HG03521 (cell line): ENCODE measurements at regions not wholly inside any gene's neighbourhood (a gene's known extent, or its start where the extent isn't known, plus 50 kb on each side); places are given as distances from the start of the nearest gene placed in this dataset.
"Not testable (repeated sequence)": the region's sequence is repeated elsewhere in the genome, so short reads cannot be mapped to it uniquely, and the experiment has no call there.

Source experiments
- ATAC-seq: cut with Tn5 transposase; IDR thresholded peaks from one replicate; pipeline ENCODE4 v1.9.1; 2021; ENCODE audit warnings: mild to moderate bottlenecking, moderate library complexity; ENCODE audit not compliant: unreplicated experiment

DNA sequence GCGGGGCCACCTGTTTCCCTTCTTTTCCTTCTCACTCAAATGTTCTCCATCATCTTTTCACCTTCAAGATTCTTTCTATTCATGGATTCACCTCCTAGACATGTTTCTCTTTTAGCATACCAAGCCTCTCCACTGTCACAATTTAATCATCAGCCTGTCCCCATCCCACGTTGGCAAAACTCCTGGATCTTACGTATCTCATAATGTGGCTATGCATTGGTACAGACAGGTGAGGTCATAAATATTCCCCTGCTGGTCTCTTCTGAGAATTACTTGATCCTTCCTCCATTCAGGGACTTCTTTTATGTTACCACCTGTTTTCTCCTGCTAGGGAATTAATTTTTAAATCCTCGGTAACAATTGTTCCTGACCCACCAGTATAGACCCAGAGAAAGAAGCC lies 262.6 kb upstream of the NEBL start:
- ATAC-seq, result no peak

DNA sequence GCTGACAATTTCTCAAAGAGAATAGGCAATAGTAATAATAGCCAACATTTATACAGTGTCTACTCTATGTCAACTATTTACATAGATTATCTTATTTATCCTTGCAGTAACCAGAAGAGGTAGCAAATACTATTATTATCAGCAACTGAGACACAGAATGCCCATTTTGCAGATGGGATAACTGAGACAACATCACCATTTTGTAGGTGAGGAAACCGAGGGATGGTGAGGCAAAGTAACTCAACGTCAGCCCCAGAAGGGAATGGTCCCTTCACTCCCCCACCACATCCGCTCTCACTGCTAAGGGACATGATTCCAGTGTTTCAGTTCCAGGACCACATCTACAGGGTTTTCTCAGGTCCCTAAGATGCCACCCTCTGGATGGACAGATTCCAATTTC lies 261.2 kb upstream of the NEBL start:
- ATAC-seq, result no peak

DNA sequence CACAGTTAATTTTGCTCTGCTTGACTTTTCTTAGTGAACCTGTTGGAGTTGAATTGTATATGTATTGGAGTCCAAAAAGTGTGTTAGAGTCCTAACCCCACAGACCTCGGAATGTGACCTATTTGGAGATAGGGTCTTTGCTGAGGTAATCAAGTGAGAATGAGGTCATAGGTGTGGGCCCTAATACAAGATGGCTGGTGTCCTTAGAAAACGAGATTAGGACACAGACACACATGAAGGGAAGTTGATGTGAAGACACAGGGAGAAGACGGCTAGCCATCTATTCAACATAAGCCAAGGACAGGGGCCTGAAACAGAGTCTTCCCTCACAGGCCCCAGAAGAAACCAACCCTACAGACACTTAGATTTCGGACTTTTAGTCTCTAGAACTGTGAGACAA lies 260.6 kb upstream of the NEBL start:
- ATAC-seq, result no peak

DNA sequence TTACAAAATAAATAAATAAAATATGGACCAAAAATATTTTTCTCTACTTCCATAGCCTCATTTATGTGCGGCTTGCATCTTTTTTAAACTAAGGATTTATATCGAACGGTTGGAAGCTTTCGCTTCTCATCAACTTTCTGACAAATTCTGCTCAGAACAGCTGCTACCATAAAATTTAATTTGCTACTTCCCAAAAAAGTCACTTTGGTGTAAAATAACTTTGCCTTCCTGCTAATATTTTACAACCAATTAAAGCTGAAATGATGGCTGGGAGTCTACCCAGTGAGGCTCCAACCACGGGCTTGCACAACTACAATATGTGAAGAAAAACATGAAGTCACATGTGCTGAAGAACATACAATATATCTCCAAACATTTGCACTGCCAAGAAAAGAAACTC lies 253.1 kb upstream of the NEBL start:
- ATAC-seq, result no peak

DNA sequence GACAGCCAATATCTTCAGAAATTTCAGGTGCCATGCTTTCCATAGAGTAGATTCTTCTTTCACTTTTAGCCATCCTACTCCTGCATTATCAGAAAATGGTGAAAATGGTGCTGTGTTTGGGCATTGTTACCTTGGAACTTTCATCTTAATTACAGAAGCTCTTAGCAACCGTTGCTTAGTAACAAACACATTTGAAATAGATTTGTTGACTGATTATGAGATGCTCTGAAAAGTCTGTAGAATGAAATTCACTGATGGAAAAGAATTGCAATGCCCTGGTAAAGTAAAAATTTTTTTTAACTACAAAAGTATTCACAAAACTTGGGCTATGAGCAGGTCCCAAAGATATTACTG lies 249.3 kb upstream of the NEBL start:
- ATAC-seq, result no peak

DNA sequence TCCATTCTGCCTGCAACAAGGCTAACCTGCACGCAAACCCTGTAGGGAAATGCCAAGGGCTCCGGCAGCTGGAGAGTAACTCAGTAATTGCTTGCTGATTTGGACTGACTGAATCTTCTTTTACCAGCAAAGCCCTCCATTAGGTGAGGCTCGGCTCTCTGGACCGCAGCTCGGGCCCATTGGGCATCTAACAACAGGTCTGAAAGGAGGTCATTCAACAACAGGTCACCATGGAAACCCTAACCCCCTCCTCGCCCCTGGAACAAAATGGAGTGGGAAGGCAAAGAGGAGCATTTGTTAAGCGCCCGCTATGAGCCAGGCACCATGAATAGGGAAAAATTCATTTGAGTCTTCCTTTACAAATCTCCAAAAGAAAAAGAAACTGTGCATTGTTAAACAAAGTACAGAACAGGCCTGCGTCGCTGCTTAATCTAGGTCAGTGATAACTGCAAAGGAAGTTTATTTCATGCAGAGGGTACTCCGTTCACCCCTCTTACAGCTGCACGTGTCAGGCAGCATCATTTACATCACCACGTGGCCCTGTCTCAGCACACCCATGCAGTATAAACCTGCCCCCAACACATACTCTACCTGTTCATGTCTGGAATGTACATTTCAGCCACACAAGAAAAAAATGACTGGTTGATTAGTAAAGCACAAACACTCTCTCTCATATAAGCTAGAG lies 248.8 kb upstream of the NEBL start:
- ATAC-seq, result no peak

DNA sequence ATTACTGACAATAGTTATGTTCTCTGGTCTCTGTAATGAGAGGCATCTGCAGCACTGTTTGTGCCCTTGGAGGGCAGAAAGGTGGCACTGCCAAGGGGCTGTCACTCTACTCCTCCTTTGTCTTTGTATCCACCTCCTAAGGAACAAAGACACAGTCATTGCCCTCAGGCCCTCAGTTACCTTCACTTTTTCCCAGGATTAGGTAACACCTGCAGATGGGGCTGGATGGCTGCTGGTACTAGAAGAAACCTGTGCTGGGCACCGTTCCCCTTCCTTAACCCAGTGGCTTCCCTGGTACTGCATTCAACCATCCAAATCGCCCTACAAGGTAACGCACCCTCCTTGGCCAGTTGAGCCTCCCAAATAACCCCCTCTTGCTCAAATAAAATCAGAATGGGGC lies 246.9 kb upstream of the NEBL start:
- ATAC-seq, result no peak

DNA sequence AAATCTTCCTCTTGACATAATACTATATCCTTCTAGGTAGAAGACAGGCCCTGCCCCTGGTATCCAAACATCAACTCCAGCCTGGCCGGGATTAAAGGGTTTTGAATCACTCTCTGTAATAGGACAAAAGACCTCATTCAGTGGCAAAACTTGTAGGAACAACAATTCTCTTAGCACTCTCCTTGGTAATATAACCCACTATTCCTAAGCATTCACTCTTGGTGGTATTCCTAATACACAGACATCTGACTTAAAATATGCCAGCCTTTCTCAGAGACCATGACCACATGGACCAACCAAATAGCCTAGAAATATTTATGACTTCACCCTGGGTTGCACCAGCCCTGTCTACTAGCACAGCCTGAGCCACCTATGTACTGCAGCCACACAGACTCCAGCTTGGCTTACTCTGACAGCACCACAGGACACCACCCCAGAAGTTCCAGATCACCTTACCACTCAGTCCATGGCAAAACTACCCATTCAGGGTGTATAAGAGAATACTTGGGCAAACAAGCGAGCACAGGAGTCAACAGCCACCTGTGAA lies 244.9 kb upstream of the NEBL start:
- ATAC-seq, result no peak

DNA sequence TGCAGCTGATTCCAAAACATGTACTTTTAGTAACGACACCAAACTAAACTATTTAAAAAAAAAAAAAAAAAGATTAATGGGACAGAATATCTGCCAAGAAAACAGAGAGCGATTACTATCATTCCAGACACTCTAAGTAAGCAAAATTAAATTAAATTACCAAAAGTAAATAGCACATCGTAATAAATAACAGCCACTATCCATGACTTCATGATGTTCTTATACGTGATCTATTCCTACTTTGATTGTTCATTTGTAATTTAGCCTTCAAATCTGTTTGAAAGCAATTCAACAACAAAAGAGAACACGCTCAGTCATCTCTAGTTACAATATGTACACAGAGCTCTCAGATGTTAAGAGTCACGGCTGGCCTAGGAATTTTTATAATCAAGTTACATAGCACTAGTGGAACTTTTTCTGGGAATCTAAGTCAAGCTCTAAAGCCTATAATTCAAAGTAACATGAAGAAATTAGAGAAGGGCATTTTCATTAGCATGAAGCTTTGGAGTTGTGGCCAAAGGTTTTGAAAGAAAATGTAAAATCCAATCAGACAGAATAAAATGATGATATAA lies 241.7 kb upstream of the NEBL start:
- ATAC-seq, result no peak

DNA sequence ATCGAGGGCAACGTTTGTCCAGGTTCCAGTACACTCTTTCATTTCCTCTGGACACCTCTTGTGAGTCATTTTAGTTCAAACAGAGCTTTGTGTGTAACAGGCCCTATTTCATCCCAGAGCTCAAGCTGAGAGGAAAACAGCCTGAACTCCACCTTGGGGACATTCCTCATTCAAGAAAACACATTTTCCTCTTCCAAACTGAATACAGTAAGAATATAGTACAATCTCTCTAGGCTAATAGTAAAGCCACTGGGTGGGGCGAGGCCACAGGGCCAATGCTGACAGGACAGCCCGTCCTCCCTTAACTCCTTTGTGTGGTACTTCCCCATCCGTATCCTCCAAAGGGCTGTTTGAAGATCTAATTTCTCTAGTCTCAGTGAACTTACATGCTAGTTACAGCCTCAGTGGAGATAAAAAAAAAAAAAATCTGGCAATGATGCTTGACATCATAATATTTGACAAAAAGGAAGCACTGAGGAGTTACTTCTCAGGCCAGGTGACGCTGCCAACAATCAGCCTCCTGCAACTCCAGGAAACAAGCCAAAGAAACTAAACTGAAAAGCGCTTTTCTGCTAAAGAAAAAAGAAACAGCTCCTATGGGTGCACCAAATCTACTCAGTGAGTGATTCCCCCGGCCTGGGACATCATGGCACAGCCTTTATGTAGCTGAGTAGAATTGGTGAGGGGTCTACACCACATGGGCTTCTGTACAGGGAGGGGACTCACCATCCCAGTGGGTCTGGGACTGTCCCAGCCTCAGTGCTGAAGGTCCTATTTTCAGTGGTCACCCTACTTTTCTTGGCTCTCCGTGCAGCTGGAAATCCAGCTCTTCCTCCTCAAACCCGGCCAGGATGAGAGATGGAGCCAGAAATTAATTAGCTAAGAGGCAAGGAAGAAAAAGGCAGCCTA lies 238.2 kb upstream of the NEBL start:
- no peak for ATAC-seq

DNA sequence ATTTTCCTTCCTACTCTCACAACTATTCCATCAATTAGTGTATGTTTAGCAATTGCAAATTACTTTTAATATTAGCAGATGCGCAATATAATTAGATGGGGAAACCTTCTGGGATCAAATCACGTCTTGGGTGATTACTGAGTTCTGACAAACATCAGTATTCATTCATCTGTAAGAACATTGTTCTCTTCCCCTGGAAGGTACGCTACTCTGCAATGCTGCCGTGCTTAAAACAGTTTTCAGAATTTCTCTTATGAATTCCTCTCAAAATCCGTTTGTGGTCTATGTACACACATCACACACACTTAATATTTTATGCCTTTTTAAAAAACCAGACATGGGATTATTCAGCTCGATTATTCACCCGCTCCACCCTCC lies 237.5 kb upstream of the NEBL start:
- ATAC-seq, result no peak

DNA sequence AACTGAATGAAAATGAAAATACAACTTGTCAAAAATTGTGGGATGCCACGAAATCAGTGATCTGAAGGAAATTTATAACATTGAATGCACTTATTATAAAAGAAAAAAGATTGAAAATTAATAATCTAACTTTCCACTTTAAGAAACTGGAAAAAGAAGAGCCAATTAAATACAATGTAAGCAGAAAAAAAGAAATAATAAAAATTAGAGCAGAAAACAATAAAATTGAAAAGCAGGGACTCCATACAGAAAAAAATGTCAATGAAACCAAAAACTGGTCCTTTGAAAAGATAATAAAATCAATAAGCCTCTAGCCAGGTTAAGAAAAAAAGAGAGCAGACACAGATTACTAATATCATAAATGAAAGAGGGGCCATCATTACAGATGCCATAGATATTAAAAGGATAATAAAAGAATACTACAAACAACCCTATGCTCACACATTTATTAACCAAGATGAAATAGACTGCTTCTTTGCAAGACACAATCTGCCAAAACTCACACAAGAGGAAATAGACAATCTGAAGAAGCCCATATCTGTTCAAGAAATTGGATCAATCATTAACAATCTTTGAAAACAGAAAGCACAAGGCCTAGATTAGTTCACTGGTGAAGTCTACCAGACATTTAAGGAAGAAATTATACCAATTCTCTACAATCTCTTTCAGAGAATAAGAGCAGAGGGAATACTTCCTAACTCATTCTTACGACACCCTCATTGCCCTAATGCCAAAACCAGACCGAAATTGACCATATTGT lies 233.8 kb upstream of the NEBL start:
- ATAC-seq, result no peak

DNA sequence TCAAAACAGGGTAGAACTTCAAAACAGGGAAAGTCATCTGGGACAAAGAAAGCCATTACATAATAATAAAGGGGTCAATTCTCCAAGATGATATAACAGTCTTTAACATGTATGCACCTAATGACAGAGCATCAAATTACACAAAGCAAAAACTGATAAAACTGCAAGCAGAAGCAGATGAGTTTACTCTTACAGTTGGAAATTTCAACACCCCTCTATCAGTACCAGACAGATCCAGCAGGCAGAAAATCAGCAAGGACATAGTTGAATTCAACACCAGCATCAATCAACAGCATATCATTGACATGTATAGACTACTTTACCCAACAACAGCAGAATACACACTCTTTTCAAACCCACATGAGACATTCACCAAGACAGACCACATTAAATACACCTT lies 233.0 kb upstream of the NEBL start:
- ATAC-seq, result no peak

DNA sequence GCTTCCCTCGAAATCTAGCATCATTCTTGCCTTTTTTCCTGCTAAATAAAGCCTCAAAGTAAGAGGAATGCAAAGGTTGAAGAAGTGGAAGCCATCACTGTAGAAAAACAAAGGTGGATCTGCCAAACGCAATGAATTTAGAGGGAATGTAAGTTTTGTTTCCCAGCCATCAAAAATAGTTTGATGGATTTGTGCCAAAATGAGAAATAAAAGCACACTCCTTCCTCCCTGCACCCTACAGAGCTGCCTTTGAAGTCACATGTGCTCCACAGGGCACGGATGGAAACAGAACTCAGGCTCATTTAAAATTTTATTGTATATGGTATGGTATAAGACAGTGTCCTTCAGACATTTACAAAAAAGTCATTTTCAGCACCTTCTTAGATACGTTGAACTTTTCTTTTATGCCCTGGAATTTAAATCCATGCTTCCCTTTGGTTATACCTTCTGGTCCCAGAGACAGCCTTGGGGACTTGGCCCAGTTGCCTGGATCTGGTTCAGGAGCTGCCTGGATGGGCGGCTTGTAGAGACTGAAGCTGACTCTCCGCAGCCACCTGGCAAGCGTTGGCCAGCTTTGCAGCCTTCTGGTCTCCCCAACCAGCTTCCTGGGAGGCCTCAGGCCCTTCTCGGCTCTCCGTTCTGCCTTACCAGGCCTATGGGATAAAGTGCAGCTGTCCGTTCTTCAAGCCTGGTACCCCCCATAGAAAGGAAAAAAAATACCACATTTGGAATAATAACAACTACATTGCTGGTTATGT lies 228.5 kb upstream of the NEBL start:
- no peak for ATAC-seq

DNA sequence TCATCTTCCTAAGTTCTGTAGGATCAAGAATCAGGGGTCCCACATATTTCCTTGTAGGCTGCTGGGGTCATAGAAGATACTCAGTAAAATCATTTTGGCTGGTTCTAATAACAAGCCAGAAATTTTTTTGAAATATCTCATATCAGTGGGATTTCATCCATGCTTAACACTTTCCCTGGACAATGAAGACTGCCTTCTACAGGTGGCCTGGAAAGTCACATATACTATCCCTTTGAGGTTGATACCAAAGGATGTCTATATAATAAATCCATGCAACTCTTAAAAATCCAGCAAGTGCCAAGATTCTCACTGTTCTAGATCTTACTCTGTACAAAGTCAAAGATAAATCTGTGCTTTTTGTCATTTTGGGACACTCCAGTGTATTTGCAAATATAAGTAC lies 225.8 kb upstream of the NEBL start:
- ATAC-seq, result no peak

DNA sequence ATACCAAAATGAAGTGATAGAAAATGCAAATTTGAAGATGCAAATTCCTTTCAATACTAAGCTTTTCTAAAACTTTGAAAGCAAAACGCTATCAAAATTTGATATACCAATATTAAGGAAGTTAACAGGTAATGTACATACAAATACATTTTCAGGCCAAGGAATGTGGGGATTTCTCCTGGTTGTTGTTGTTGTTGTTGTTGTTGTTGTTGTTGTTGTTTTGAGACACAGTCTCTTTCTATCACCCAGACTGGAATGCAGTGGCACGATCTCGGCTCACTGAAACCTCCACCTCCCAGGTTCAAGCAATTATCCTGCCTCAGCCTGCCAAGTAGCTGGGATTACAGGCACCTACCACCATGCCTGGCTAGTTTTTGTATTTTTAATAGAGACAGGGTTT lies 224.7 kb upstream of the NEBL start:
- not testable (repeated sequence) for ATAC-seq

DNA sequence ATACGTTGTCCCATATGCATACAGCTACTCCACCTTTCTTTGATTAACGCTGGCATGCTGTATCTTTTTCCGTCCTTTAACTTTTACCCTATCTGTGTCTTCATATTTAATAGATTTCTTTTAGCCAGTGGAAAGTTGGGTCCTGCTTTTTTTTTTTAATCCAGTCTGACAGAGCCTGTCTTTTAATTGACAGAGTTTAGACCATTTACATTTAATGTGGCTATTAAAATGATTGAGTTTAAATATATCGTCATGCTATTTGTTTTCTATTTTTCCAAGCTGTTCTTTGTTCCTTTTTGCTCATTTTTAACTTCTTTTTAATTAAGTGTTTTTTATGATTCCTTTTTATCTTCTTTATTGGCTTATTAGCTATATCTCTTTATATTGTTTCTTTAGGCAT lies 217.6 kb upstream of the NEBL start:
- ATAC-seq, result no peak

DNA sequence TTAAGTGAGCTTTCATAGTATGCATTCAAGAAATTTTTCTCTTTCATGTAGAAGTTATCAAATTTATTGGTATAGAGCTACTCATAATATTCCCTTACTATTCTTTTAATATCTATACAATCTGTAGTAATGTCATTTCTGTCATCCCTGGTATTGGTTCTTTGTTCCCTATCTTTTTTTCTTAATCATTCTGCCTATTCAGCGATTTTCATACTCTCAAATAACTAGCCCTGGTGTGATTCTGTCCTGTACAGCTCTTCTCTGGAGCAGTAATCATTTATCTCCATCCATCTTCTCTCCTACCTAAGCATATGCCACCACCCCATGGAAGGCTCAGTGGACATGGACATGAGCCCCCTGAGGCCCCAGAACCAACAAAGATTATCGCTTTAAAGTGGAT lies 213.2 kb upstream of the NEBL start:
- no peak for ATAC-seq

DNA sequence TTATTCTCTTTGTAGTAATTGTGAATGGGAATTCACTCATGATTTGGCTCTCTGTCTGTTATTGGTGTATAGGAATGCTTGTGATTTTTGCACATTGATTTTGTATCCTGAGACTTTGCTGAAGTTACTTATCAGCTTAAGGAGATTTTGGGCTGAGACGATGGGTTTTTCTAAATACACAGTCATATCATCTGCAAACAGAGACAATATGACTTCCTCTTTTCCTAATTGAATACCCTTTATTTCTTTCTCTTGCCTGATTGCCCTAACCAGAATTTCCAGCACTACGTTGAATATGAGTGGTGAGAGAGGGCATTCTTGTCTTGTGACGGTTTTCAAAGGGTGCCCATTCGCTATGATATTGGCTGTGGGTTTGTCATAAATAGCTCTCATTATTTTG lies 209.8 kb upstream of the NEBL start:
- ATAC-seq, result not testable (repeated sequence)

DNA sequence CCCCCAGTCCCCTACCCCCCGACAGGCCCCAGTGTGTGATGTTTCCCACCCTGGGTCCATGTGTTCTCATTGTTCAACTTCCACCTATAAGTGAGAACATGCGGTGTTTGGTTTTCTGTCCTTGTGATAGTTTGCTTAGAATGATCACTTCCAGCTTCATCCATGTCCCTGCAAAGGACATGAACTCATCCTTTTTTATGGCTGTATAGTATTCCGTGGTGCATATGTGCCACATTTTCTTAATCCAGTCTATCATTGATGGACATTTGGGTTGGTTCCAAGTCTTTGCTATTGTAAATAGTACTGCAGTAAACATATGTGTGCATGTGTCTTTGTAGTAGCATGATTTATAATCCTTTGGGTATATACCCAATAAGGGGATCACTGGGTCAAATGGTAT lies 208.2 kb upstream of the NEBL start:
- not testable (repeated sequence) for ATAC-seq
